Type B pancreatic cell (in vitro differentiated cells): ENCODE measurements at regions not wholly inside any gene's neighbourhood (a gene's known extent, or its start where the extent isn't known, plus 50 kb on each side); places are given as distances from the start of the nearest gene placed in this dataset.

Experiments used
- DNase-seq: peaks from one replicate; pipeline ENCODE4 v3.0.0; 2021; ENCODE audit warnings: mixed read lengths; ENCODE audit not compliant: unreplicated experiment; ENCODE audit errors: extremely low spot score
- H3K27ac Mint-ChIP-seq: 2 replicates; pipeline ENCODE4 v1.8.0; 2021; ENCODE audit warnings: mild to moderate bottlenecking, mixed read lengths
- H3K27me3 Mint-ChIP-seq: 2 replicates; pipeline ENCODE4 v1.8.0; 2021; ENCODE audit warnings: mixed read lengths
- H3K36me3 Mint-ChIP-seq: 2 replicates; pipeline ENCODE4 v1.8.0; 2021; ENCODE audit warnings: mixed read lengths
- H3K4me1 Mint-ChIP-seq: one replicate; pipeline ENCODE4 v1.8.0; 2021; ENCODE audit warnings: mixed read lengths; ENCODE audit not compliant: unreplicated experiment
- H3K4me3 Mint-ChIP-seq: 2 replicates; pipeline ENCODE4 v1.8.0; 2021; ENCODE audit warnings: mild to moderate bottlenecking, mixed read lengths
- H3K9me3 Mint-ChIP-seq: 2 replicates; pipeline ENCODE4 v1.8.0; 2021; ENCODE audit warnings: mixed read lengths
- TF ChIP-seq, protein P1 (sequence below): fragments of 200-600 bp; sonication (generic); conservative IDR thresholded peaks from 2 replicates; pipeline ENCODE4 v1.5.0; 2021; ENCODE audit warnings: antibody characterized with exemption, mild to moderate bottlenecking

DNA sequence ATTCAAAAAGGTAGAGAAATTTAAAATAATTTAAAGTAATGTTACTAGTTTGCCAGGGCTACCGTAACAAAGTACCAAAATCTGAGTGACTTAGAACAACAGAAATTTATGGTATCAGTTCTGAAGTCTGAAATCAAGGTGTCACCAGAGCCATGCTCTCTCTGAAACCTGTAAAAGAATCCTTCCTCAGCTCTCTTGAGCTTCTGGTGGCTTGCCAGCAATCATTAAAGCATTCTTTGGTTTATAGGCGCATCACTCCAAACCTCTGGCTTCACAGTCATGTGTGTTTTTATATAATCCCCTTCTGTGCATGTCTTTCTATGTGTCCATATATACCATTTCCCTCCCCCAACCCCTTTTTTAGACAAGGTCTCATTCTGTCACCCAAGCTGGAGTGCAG, 220.3 kb downstream of the COX7C start:
- H3K27ac Mint-ChIP-seq = no peak overlapping the region
- no peaks in the 10 kb centered on the region for H3K36me3 Mint-ChIP-seq
- H3K27me3 Mint-ChIP-seq = no peaks in the 10 kb centered on the region
- H3K9me3 Mint-ChIP-seq = no peaks in the 10 kb centered on the region
- no peak overlapping the region for H3K4me3 Mint-ChIP-seq
- no peaks in the 10 kb centered on the region for H3K4me1 Mint-ChIP-seq
- TF ChIP-seq, protein P1, sequence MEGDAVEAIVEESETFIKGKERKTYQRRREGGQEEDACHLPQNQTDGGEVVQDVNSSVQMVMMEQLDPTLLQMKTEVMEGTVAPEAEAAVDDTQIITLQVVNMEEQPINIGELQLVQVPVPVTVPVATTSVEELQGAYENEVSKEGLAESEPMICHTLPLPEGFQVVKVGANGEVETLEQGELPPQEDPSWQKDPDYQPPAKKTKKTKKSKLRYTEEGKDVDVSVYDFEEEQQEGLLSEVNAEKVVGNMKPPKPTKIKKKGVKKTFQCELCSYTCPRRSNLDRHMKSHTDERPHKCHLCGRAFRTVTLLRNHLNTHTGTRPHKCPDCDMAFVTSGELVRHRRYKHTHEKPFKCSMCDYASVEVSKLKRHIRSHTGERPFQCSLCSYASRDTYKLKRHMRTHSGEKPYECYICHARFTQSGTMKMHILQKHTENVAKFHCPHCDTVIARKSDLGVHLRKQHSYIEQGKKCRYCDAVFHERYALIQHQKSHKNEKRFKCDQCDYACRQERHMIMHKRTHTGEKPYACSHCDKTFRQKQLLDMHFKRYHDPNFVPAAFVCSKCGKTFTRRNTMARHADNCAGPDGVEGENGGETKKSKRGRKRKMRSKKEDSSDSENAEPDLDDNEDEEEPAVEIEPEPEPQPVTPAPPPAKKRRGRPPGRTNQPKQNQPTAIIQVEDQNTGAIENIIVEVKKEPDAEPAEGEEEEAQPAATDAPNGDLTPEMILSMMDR = no peak
- no peak for DNase-seq

DNA sequence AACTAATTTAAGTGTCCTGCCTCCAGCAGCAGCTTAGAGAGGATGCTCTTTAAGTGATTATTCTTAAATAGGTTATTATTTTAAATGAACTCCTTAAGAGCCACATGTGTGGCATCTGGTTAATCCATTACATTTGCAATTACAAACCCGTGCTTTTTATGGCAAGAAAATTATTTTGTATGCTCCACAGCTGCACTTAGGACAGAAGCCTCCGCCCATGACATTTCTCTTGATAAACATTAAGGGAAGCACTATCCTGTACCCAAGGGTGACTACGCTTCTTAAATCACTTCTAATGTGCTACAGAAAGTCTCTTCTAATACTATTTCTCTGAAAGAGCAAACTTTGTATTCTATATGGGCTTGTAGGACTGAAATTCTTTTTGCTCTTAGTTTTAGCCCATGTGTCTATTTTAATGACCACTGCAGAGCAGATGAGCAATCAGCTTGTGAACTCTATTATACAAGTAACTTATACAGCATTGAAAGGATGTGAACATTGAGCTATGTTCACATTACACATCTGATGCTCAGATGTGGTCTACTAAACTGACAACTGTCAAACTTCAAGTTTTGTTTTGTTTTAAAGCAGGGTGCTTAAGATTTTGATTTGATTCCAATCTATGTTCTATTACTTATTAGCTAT, 223.4 kb downstream of the COX7C start:
- Mint-ChIP-seq H3K27ac (no peak overlapping the region), H3K4me3 (no peak overlapping the region), H3K4me1 (no peaks in the 10 kb centered on the region), H3K36me3 (no peaks in the 10 kb centered on the region), H3K27me3 (no peaks in the 10 kb centered on the region), H3K9me3 (no peaks in the 10 kb centered on the region)
- TF ChIP-seq, protein P1 = no peak
- no peak for DNase-seq

DNA sequence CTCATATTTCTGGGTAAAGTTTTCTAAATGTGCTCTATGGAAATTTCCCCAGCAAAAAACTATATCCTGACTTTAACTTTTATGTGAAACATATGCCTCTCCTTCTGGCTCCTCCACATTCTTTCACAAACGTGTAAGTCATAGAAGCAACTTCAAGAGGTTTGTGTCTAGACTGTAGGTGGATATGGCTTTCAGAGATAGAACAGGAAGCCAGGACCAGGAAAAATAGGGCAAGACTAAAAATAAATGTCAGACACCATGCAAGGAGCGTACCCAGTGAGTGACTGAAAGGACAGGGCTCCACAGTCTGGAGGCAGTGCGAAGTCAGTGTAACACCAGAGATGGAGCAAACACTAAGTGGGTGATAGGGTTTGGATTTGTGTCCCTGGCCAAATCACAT, 240.7 kb downstream of the COX7C start:
- Mint-ChIP-seq H3K27ac (no peak overlapping the region), H3K27me3 (no peaks in the 10 kb centered on the region), H3K9me3 (no peaks in the 10 kb centered on the region), H3K36me3 (no peaks in the 10 kb centered on the region), H3K4me3 (no peak overlapping the region), H3K4me1 (peaks cover 12% of the 10 kb centered on the region)
- TF ChIP-seq, protein P1 = no peak
- no peak for DNase-seq

GRCh38 chr5:86861512-86861911, 243.8 kb downstream of the COX7C start:
- H3K27me3 Mint-ChIP-seq = no peaks in the 10 kb centered on the region
- H3K9me3 Mint-ChIP-seq = no peaks in the 10 kb centered on the region
- no peak overlapping the region for H3K27ac Mint-ChIP-seq
- DNase-seq = no peak
- TF ChIP-seq, protein P1 = no peak
- peaks cover 25% of the 10 kb centered on the region for H3K4me1 Mint-ChIP-seq
- no peak overlapping the region for H3K4me3 Mint-ChIP-seq
- no peaks in the 10 kb centered on the region for H3K36me3 Mint-ChIP-seq

DNA sequence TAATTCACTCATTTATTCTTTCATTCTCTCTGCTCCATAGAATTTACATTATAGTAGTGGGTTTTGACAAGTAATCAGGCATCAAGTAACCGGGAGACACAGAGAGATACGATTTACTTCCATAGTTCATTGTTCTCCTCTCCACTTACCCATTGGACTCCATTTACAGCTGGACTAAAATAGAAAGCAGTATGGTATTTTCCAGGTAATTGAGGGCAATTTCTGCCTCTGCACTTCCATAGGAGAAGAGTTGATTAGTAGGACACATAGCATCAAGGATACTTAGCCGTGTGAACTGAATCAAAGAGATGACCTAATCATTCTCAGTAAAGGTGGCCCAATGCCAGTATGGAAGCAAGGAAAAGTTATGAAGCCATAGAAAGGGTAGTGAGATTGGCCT, 244.4 kb downstream of the COX7C start:
- TF ChIP-seq, protein P1 = no peak
- Mint-ChIP-seq H3K9me3 (no peaks in the 10 kb centered on the region), H3K36me3 (no peaks in the 10 kb centered on the region), H3K4me3 (no peak overlapping the region), H3K27me3 (no peaks in the 10 kb centered on the region), H3K4me1 (peaks cover 25% of the 10 kb centered on the region), H3K27ac (no peak overlapping the region)
- no peak for DNase-seq

GRCh38 chr5:86864051-86864450, 246.3 kb downstream of the COX7C start:
- TF ChIP-seq, protein P1 = no peak
- Mint-ChIP-seq H3K4me1 (peaks cover 25% of the 10 kb centered on the region), H3K4me3 (no peak overlapping the region), H3K27me3 (no peaks in the 10 kb centered on the region), H3K27ac (no peak overlapping the region), H3K9me3 (no peaks in the 10 kb centered on the region), H3K36me3 (no peaks in the 10 kb centered on the region)
- no peak for DNase-seq
